ENCODE measurements at regions not wholly inside any gene's neighbourhood (a gene's known extent, or its start where the extent isn't known, plus 50 kb on each side); places are given as distances from the start of the nearest gene placed in this dataset.

GRCh38 chr2:107018366-107018765, 132.4 kb upstream of the ST6GAL2 start:
- TF ChIP-seq HIVEP1 (CRISPR knock-in tag; IDR thresholded peaks at IDR 0.05) (no peak), HDAC6 (IDR thresholded peaks at IDR 0.05; ENCODE audit: low read depth, low read length) (no peak), CTCF (IDR thresholded peaks at IDR 0.05 in 2 of 3, conservative IDR thresholded peaks at IDR 0.05 in 1 of 3; ENCODE audit: insufficient read depth in 2 of 3, low read depth in 1 of 3, low read length in 3 of 3) (no peak), MEIS2 (IDR thresholded peaks at IDR 0.05; ENCODE audit: partially characterized antibody) (no peak), CHAMP1 (IDR thresholded peaks at IDR 0.05) (no peak), ZNF395 (CRISPR knock-in tag; IDR thresholded peaks at IDR 0.05) (no peak), POLR2A (conservative IDR thresholded peaks at IDR 0.05) (no peak), BRD9 (IDR thresholded peaks at IDR 0.05; ENCODE audit: low read depth, partially characterized antibody) (no peak), ZNF174 (CRISPR knock-in tag; IDR thresholded peaks at IDR 0.05) (no peak), KLF6 (CRISPR knock-in tag; IDR thresholded peaks at IDR 0.05; ENCODE audit: borderline replicate concordance) (no peak), USF2 (CRISPR knock-in tag; IDR thresholded peaks at IDR 0.05) (no peak), OTX1 (CRISPR knock-in tag; IDR thresholded peaks at IDR 0.05) (no peak), CEBPB (tag; IDR thresholded peaks at IDR 0.05) (no peak)

Measured in K562 (cell line).